HG03196 (cell line): ENCODE measurements at regions not wholly inside any gene's neighbourhood (a gene's known extent, or its start where the extent isn't known, plus 50 kb on each side); places are given as distances from the start of the nearest gene placed in this dataset.

ENCODE experiments used
- ATAC-seq: cut with Tn5 transposase; IDR thresholded peaks from one replicate; pipeline ENCODE4 v1.9.1; 2021; ENCODE audit not compliant: unreplicated experiment

DNA sequence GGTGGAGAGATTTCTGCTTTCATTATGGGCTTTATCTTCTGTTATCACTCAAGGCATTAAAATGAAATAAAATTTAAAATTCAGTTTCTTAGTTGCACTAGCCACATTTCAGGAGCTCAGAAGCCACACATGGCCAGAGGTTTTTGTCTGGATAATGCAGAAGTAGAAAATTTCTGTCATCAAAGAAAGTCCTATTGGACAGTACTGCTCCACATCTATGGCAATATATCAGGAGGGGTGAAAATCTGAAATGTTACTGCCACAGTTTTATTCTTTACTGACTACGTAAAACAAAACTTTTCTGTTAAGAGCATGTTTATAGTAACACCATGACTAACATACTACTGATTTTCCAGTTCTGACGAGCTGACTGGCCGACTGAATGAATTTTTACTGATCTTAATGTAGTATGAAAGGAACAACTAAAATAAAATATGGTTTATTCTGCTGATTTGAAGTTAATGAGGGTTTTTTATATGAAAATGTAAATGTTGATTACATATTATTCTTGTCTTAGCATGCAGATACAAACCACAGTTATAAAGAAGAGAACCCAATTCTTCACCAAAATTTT is 264.0 kb upstream of the HAND2 start:
- no peak for ATAC-seq

GRCh38 chr4:173782660-173783059 is 252.6 kb upstream of the HAND2 start:
- ATAC-seq, result no peak

GRCh38 chr4:173777921-173778320 is 247.9 kb upstream of the HAND2 start:
- ATAC-seq, result no peak

- ATAC-seq, result no peak
These were observed 247.4 kb upstream of the HAND2 start for GRCh38 chr4:173777421-173777820.

DNA sequence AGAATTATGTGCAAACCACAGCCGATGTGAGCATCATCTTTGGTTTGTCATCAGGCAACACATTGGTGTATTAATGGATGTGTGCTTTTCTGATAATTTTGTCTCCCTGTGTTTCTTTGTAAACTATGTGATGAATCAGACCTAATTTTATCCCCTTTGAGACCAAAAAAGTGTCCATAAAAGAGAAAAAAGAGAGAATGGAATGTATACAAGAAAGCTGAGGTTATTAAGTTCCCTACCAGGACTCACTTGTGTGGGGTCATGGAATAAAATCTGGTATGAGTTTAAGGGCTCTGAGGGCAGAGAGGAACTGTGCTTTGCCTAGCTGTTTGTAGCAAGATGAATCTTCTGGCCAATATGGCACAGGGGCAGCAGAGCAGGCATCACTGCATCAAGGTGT is 239.5 kb upstream of the HAND2 start:
- ATAC-seq, result no peak

- no peak for ATAC-seq
These were observed 237.6 kb upstream of the HAND2 start for GRCh38 chr4:173767650-173768049.

GRCh38 chr4:173766171-173766600 is 236.2 kb upstream of the HAND2 start:
- no peak for ATAC-seq

- no peak for ATAC-seq
These were observed 235.7 kb upstream of the HAND2 start for GRCh38 chr4:173765751-173766150.

DNA sequence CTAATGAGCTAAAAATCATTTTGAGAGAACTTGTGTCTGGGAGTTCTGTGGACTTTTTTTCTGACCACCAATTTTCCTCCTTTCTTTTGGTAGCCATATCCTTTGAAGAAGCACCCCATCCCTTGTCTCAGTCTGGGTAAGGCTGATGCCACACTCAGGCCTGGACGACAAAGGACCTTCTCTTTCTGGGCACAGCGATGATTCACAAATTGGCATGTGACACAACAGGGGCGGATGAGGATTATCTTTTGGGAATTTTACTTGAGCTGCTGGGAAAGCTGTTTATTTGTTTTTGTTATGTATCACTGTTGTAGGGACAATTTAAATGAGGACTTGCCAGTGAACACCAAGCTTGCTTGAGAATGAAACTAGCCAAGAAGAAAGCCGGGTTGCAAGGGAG is 233.4 kb upstream of the HAND2 start:
- no peak for ATAC-seq

GRCh38 chr4:173761938-173762337 is 231.9 kb upstream of the HAND2 start:
- ATAC-seq, result no peak

DNA sequence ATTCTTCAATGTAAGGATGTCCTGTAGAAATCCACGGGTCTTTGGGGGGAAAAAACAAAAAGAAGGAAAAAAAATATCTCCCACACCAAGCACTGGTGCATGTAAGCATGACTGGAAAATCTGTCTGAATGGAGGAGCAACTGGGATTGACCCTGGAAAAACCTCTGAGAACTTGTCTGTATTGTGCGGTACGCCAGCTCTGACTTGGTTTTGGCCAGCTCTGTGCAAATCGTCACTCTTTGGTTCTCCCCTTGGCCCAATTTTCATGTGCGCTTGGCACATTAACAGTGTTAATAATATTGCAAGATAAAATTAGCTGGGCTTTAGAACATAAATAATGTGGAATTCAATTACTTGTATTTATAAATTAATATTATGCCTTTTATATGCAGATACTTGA is 231.2 kb upstream of the HAND2 start:
- no peak for ATAC-seq

- no peak for ATAC-seq
These were observed 228.1 kb upstream of the HAND2 start for GRCh38 chr4:173758132-173758531.

GRCh38 chr4:173753408-173753807 is 223.4 kb upstream of the HAND2 start:
- no peak for ATAC-seq

DNA sequence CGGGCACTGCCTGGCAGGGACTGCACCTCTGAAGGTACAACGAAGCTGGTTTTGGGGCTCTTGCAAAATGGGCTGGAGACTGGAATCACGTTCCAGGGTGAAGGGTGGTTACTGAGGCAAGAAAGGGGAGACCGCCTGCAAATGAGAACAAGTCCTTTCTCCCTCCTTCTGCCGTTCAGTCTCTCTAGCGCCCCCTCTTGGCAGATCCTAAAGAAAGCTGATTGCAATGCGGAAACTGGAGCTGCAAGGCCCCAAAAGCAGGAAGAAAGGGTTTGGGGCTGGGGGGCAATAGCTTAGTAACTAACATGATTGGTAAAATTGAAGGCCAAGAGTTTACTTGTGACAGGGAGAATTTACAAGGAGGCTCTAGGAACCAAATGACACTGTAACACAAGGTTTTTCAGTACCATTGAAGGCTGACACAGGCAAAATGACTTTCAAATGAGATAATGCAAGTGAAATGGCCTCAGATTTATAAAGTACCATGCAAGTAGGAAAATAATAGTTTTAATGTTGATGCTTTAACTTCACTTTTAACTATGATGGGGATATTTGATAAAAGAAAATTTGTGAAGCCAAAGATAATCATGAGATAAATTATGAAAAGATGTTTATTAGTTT is 222.7 kb upstream of the HAND2 start:
- no peak for ATAC-seq

GRCh38 chr4:173748353-173748752 is 218.3 kb upstream of the HAND2 start:
- no peak for ATAC-seq

- ATAC-seq, result no peak
These were observed 217.7 kb upstream of the HAND2 start for GRCh38 chr4:173747537-173748257.

DNA sequence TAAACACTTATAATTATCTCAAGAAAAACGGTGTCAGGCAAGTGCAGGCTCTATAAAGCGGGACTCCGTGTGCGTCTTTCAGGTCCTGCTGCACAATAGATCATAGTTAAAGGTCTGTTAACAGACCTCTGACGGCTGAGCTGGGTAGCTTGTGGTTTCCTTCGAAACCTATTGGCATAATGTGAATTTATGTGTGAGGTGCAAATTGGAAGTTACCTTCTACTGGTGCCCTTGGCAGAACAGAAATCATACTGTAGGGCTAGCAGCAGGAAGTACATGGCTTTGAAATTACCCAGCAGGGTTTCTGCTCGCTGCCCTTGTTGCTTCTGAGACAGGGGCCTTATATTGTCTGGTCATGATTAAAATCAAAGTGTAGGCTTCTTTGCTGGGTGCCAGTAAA is 216.4 kb upstream of the HAND2 start:
- ATAC-seq, result no peak

- ATAC-seq, result no peak
These were observed 215.7 kb upstream of the HAND2 start for GRCh38 chr4:173745765-173746164.

- no peak for ATAC-seq
These were observed 206.8 kb upstream of the HAND2 start for GRCh38 chr4:173736840-173737239.

- ATAC-seq, result no peak
These were observed 205.6 kb upstream of the HAND2 start for GRCh38 chr4:173735585-173735984.

- no peak for ATAC-seq
These were observed 205.0 kb upstream of the HAND2 start for GRCh38 chr4:173735049-173735448.

DNA sequence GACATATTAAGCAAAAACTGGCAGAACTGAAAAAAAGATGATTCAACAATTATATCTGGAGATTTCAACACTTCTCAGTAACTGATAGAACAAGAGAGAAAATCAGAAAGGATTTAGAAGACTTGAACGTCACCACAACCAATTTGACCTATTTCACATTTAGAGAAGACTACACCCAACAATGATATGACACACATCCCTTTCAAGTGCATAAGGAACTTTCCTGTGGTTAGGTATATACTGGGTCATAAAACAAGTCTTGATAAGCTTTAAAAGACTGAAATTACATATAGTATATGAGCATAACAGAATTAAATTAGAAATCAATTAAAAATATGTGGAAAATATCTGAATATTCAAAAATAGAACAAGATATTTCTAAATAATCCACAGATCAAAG is 201.2 kb upstream of the HAND2 start:
- no peak for ATAC-seq

DNA sequence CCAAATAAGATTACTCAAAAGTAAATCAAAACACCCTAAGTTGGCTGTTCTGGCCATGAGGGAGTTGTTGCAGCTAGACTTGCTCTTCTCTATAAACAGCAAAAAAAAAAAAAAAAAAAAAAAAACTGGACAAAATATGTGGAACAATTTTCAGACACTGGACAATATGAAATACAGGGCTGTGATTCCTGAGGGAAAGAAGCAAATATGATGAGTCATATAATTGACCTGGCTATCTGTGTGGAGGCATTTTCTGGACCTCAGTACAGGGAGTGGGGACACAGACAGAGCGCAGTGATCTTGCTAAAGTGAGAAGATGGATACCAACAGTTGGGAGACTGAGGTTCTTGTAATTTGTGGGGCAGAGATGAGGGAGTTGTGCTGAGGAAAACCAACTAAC is 192.0 kb upstream of the HAND2 start:
- no peak for ATAC-seq
